ENCODE measurements at regions not wholly inside any gene's neighbourhood (a gene's known extent, or its start where the extent isn't known, plus 50 kb on each side); places are given as distances from the start of the nearest gene placed in this dataset.

DNA sequence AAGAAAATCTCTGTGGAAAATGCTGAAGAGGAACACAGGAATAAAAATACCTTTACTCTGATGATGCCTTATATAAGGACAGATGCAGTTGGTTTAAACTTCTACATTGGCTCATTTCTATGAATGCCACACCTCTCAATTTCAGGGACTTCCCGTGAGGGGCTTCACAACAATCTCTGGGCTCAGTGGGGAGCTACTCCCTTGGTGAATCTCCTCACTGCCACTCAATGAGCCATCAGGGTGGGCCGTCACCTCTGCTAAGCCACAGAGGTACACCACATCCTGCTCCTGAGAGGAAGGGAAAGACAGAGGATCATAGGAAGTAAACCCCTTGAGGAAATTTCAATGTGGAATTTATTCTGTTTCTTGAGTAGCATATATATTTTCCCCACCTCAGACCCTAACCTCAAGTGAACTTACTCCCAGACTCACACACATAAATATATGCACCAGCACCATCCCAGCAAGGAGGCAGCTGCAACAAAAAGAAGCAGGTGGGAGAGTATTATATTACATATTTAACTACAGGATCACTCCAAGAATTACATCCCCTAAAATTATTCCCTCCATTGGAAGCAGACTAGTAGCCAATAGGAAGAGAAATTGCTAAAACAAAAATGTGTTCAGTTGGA is 63.3 kb upstream of the PRSS1 start:
- TF ChIP-seq, protein P1, sequence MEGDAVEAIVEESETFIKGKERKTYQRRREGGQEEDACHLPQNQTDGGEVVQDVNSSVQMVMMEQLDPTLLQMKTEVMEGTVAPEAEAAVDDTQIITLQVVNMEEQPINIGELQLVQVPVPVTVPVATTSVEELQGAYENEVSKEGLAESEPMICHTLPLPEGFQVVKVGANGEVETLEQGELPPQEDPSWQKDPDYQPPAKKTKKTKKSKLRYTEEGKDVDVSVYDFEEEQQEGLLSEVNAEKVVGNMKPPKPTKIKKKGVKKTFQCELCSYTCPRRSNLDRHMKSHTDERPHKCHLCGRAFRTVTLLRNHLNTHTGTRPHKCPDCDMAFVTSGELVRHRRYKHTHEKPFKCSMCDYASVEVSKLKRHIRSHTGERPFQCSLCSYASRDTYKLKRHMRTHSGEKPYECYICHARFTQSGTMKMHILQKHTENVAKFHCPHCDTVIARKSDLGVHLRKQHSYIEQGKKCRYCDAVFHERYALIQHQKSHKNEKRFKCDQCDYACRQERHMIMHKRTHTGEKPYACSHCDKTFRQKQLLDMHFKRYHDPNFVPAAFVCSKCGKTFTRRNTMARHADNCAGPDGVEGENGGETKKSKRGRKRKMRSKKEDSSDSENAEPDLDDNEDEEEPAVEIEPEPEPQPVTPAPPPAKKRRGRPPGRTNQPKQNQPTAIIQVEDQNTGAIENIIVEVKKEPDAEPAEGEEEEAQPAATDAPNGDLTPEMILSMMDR (IDR thresholded peaks at IDR 0.05; ENCODE audit: low read depth, low read length) = no peak
- DNase-seq (ENCODE audit: low read depth, low spot score) = no peak
- no peak overlapping the region for H3K4me3 ChIP-seq (ENCODE audit: low read depth, low read length)
- in situ Hi-C loops (cut with HindIII; ENCODE audit: low sequenced_read_pairs) = no loop called here

DNA sequence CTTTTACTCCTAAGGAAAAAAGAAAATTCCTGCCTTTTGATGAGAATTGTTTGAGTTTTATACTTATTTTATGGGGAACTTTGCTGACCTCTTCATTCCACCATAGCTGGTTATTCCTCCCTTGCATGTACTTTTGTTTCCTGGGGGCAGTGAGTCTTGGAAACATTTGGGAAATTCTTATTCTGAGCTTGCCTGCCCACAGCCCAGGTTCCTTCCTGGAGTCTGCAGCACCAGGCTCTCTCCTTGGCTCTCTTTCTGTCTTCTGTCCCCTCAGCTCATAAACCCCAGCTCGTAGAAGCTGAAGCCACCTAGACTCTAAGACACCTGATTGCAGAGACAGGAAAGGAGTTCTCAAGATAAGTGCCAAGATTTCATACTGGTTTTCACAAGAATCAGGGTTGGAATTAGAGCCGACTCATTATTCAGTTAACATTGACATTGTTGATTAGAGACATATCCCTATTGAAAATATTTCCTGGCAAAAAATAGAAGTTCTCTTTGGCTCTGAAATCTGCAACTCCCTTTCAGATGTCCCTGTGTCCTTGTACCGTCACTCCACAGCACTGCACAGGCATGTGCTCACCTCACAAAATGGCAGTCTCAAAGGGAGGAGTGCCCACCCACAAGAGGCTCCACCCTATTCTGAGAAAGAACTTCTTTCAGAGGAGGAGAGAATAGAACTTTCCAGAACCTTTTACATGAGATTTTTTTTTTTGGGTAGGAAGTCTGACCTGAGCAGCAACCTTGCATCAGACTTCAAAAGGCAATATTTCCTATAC is 67.8 kb upstream of the PRSS1 start:
- no peak for DNase-seq (ENCODE audit: low read depth, low spot score)
- TF ChIP-seq, protein P1 (IDR thresholded peaks at IDR 0.05; ENCODE audit: low read depth, low read length) = no peak
- in situ Hi-C loops (cut with HindIII; ENCODE audit: low sequenced_read_pairs) = no loop called here
- H3K4me3 ChIP-seq (ENCODE audit: low read depth, low read length) = no peak overlapping the region

DNA sequence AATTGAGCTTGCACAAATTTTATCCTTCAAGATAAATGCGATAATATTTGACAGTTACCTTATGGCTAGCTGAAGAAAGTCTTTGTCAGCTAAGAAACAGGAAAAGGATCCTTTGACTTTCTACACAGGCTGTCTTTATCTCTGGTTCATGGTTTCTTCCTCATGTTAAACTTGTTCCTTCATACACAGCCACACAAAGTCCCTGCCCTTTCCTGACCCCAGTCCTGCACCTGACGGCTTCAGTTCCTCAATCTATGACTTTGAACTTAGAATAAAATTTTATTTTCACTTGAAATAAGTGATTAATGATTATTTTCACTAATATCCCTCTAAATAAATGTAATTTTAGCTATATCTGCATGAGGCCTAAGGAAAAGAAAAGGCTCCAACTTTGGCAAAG is 77.8 kb upstream of the PRSS1 start:
- TF ChIP-seq, protein P1 (IDR thresholded peaks at IDR 0.05; ENCODE audit: low read depth, low read length) = no peak
- H3K4me3 ChIP-seq (ENCODE audit: low read depth, low read length) = no peak overlapping the region
- in situ Hi-C loops (cut with HindIII; ENCODE audit: low sequenced_read_pairs) = no loop called here
- no peak for DNase-seq (ENCODE audit: low read depth, low spot score)

DNA sequence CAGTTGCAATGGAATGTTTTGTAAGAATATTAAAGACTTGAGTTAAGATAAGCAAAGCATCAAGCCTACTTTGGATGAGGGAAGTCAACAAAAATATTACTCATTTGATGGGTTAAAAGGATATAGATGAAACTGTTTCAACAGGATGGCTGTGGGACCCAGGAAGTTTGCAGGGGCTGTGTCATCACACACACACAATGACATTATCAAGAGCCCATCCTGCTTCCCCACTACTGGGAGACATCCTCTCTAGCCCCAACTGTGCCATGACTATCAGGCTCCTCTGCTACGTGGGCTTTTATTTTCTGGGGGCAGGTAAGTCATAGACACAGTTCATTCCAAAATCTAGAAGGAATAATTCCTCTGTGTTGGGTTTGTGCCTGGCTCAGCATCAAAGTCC is 78.8 kb upstream of the PRSS1 start:
- TF ChIP-seq, protein P1 (IDR thresholded peaks at IDR 0.05; ENCODE audit: low read depth, low read length) = no peak
- H3K4me3 ChIP-seq (ENCODE audit: low read depth, low read length) = no peak overlapping the region
- in situ Hi-C loops (cut with HindIII; ENCODE audit: low sequenced_read_pairs) = no loop called here
- DNase-seq (ENCODE audit: low read depth, low spot score) = no peak

DNA sequence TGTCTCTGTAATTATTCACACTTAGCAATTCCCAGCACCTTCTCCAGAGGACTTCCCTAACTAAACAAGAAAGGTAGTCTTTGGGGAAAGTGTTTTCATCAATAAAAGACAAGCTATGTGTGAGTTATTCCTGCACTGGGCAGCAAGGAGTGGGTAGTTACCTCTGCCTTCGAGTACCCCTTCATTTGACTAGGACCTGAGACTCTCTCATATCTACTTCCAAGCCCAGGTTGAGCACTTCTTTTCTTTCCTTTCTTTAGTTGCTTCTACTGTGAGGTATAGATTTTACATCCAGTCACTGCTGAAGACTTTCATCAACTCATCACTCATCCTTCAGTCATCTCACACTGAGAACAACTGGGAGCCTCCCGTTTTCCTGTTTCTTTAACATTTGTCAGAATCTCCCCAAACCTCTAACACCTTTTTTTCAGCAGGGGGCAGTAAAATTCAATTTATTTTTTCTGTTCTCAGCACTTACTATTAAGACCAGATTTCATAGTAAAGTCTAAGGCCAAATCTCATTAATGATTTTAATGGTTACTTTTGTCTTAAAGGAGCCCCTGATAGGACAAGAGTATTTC is 80.1 kb upstream of the PRSS1 start:
- DNase-seq (ENCODE audit: low read depth, low spot score) = peak; percentile 43
- H3K4me3 ChIP-seq (ENCODE audit: low read depth, low read length) = no peak overlapping the region
- in situ Hi-C loops (cut with HindIII; ENCODE audit: low sequenced_read_pairs) = no loop called here
- TF ChIP-seq, protein P1 (IDR thresholded peaks at IDR 0.05; ENCODE audit: low read depth, low read length) = peak; percentile 37

DNA sequence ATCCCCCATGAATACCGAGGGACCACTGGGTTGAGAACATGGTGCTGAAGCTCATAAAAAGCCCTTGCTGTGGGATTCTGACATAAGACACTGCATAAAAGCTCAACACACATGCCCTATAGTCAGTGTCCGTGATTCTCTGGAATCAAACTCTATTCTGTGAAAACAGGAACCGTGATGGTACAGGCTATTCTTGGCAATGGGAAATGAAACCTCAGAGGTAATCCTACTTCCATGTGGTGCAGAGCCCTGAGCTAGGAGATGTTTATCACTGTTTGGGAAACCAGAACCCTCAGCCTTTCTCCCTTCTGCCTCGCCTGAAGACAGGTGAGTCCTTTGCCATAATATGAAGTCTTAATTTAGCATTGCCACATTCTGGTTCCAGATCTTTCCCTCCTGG is 80.8 kb upstream of the PRSS1 start:
- in situ Hi-C loops (cut with HindIII; ENCODE audit: low sequenced_read_pairs) = no loop called here
- H3K4me3 ChIP-seq (ENCODE audit: low read depth, low read length) = no peak overlapping the region
- TF ChIP-seq, protein P1 (IDR thresholded peaks at IDR 0.05; ENCODE audit: low read depth, low read length) = no peak
- DNase-seq (ENCODE audit: low read depth, low spot score) = no peak
